IMR-90 (cell line): ENCODE measurements at regions not wholly inside any gene's neighbourhood (a gene's known extent, or its start where the extent isn't known, plus 50 kb on each side); places are given as distances from the start of the nearest gene placed in this dataset.
"Not testable (repeated sequence)": the region's sequence is repeated elsewhere in the genome, so short reads cannot be mapped to it uniquely, and the experiment has no call there.

Source experiments
- CEBPB ChIP-seq: IDR thresholded peaks from 2 replicates; pipeline ENCODE4 v1.6.1; 2012; ENCODE audit warnings: low read depth, low read length, improper control_type of control experiment
- POLR2A ChIP-seq: IDR thresholded peaks from 2 replicates; pipeline ENCODE4 v1.6.1; 2012; ENCODE audit warnings: mild to moderate bottlenecking, low read depth, low read length
- RAD21 ChIP-seq: IDR thresholded peaks from 2 replicates; pipeline ENCODE4 v1.6.1; 2012; ENCODE audit warnings: low read length, improper control_type of control experiment
- RFX5 ChIP-seq: IDR thresholded peaks from 2 replicates; pipeline ENCODE4 v1.8.0; 2012; ENCODE audit warnings: low read depth, mild to moderate bottlenecking, low read length, moderate library complexity
- TF ChIP-seq, protein P1 (sequence below): conservative IDR thresholded peaks from 2 replicates; pipeline ENCODE4 v1.5.1; 2012; ENCODE audit warnings: mild to moderate bottlenecking, low read depth, low read length, improper control_type of control experiment
- TF ChIP-seq, protein P2 (sequence below): fragments of 150-350 bp; IDR thresholded peaks from 2 replicates; pipeline ENCODE4 v1.6.1; 2017; ENCODE audit warnings: mild to moderate bottlenecking, antibody characterized with exemption, low read length, low read depth

DNA sequence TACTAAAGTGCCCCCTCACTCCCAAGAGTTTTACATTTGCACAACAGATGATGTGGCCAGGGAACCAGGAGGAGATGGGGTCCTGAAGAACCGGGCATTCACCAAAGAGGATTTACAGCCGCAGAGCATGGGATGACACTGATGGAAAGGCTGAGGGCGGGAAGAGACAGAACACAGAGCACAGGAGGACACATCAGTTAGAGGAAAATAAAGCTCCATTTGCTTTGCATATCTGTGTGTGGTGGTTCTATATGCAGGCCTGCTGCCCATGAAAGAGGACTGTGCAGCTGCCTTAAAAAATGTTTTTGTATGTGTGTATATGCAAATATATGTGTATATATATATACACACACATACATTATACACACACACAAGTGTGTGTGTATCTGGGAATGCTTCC lies 320.8 kb upstream of the CHRNA7 start:
- TF ChIP-seq, protein P1, sequence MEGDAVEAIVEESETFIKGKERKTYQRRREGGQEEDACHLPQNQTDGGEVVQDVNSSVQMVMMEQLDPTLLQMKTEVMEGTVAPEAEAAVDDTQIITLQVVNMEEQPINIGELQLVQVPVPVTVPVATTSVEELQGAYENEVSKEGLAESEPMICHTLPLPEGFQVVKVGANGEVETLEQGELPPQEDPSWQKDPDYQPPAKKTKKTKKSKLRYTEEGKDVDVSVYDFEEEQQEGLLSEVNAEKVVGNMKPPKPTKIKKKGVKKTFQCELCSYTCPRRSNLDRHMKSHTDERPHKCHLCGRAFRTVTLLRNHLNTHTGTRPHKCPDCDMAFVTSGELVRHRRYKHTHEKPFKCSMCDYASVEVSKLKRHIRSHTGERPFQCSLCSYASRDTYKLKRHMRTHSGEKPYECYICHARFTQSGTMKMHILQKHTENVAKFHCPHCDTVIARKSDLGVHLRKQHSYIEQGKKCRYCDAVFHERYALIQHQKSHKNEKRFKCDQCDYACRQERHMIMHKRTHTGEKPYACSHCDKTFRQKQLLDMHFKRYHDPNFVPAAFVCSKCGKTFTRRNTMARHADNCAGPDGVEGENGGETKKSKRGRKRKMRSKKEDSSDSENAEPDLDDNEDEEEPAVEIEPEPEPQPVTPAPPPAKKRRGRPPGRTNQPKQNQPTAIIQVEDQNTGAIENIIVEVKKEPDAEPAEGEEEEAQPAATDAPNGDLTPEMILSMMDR, result not testable (repeated sequence)
- TF ChIP-seq, protein P2, sequence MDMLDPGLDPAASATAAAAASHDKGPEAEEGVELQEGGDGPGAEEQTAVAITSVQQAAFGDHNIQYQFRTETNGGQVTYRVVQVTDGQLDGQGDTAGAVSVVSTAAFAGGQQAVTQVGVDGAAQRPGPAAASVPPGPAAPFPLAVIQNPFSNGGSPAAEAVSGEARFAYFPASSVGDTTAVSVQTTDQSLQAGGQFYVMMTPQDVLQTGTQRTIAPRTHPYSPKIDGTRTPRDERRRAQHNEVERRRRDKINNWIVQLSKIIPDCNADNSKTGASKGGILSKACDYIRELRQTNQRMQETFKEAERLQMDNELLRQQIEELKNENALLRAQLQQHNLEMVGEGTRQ, result not testable (repeated sequence)
- not testable (repeated sequence) for TF ChIP-seq RAD21, POLR2A, RFX5, CEBPB
